Neuron (in vitro differentiated cells): ENCODE measurements at regions not wholly inside any gene's neighbourhood (a gene's known extent, or its start where the extent isn't known, plus 50 kb on each side); places are given as distances from the start of the nearest gene placed in this dataset.
"Not testable (repeated sequence)": the region's sequence is repeated elsewhere in the genome, so short reads cannot be mapped to it uniquely, and the experiment has no call there.

Experiments
- H2AFZ ChIP-seq: one replicate; pipeline ENCODE4 v1.6.1; 2013; ENCODE audit warnings: low read depth, mild to moderate bottlenecking, inconsistent platforms, low read length, moderate library complexity
- H3K27me3 ChIP-seq: one replicate; pipeline ENCODE4 v1.6.1; 2013; ENCODE audit warnings: low read length; ENCODE audit not compliant: insufficient read depth
- H3K36me3 ChIP-seq: one replicate; pipeline ENCODE4 v1.6.1; 2013; ENCODE audit warnings: low read length; ENCODE audit not compliant: insufficient read depth
- H3K4me1 ChIP-seq: one replicate; pipeline ENCODE4 v1.6.1; 2013; ENCODE audit warnings: low read length; ENCODE audit not compliant: insufficient read depth
- H3K4me3 ChIP-seq: 2 replicates; pipeline ENCODE4 v1.5.1; 2013; ENCODE audit warnings: mild to moderate bottlenecking, low read length, moderate library complexity
- H3K9me3 ChIP-seq: one replicate; pipeline ENCODE4 v1.6.1; 2013; ENCODE audit warnings: low read length

GRCh38 chr3:95334461-95334860, 1271.6 kb downstream of the NSUN3 start:
- no peaks in the 10 kb centered on the region for H3K27me3 ChIP-seq
- H3K36me3 ChIP-seq: no peaks in the 10 kb centered on the region
- H3K9me3 ChIP-seq: no peaks in the 10 kb centered on the region
- no peak overlapping the region for H2AFZ ChIP-seq
- H3K4me3 ChIP-seq: no peak overlapping the region
- no peaks in the 10 kb centered on the region for H3K4me1 ChIP-seq

- no peak overlapping the region for H3K4me3 ChIP-seq
- no peaks in the 10 kb centered on the region for H3K36me3 ChIP-seq
- H3K4me1 ChIP-seq: no peaks in the 10 kb centered on the region
- H2AFZ ChIP-seq: no peak overlapping the region
- no peaks in the 10 kb centered on the region for H3K27me3 ChIP-seq
- no peaks in the 10 kb centered on the region for H3K9me3 ChIP-seq
These were observed 1272.7 kb downstream of the NSUN3 start for GRCh38 chr3:95335517-95335916.

- H3K4me3 ChIP-seq: no peak overlapping the region
These were observed 1275.6 kb downstream of the NSUN3 start for GRCh38 chr3:95338446-95338845.

GRCh38 chr3:95341314-95341713, 1278.5 kb downstream of the NSUN3 start:
- no peak overlapping the region for H2AFZ ChIP-seq
- H3K27me3 ChIP-seq: no peaks in the 10 kb centered on the region
- no peak overlapping the region for H3K4me3 ChIP-seq
- H3K9me3 ChIP-seq: no peaks in the 10 kb centered on the region
- H3K4me1 ChIP-seq: no peaks in the 10 kb centered on the region
- no peaks in the 10 kb centered on the region for H3K36me3 ChIP-seq

More at GRCh38 chr3:95338446-95338845, 1275.6 kb downstream of the NSUN3 start:
- Histone ChIP-seq H3K27me3 (no peaks in the 10 kb centered on the region), H2AFZ (no peak overlapping the region), H3K36me3 (no peaks in the 10 kb centered on the region), H3K9me3 (no peaks in the 10 kb centered on the region), H3K4me1 (no peaks in the 10 kb centered on the region)

DNA sequence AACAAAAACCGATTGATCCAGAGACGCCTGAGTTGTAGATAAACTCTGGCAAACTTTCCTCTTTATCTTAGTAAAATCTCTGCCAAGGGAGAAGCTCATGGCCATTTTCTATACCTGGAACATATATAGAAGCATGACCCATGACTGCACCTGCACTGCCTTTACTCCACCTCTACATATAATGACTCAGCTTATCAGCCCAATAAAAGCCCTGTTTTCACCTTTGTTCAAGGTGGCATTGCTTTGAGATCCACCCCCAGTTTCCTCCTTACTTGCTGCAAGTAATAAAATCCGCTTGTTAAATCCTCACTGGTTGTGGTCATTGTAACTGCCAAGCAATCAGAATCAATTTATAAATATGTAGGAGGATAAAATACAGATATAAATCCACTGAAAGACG, 1280.4 kb downstream of the NSUN3 start:
- Histone ChIP-seq H3K9me3 (no peaks in the 10 kb centered on the region), H3K36me3 (no peaks in the 10 kb centered on the region), H3K4me1 (no peaks in the 10 kb centered on the region), H3K27me3 (no peaks in the 10 kb centered on the region), H3K4me3 (no peak overlapping the region), H2AFZ (no peak overlapping the region)

DNA sequence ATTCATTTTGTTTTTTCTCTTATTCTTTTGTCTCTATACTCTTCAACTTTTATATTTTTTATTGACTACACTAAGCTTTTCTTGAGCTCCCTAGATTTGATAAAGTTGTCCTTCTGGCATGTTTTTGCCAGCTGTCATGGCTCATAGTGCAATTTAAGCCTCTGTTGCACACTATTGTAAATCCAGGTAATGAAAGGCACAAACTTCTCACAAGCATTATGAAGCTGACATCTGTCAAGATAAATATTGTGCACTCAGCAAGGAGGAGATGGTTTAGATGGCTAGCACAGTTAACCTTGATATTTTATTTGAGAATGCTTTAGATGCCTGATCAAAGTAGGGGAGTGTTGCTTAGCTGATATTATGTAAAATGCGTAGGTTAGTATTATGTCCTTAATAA, 1280.9 kb downstream of the NSUN3 start:
- Histone ChIP-seq H3K4me3 (no peak overlapping the region), H3K27me3 (no peaks in the 10 kb centered on the region), H3K4me1 (no peaks in the 10 kb centered on the region), H3K36me3 (no peaks in the 10 kb centered on the region), H2AFZ (no peak overlapping the region), H3K9me3 (no peaks in the 10 kb centered on the region)

DNA sequence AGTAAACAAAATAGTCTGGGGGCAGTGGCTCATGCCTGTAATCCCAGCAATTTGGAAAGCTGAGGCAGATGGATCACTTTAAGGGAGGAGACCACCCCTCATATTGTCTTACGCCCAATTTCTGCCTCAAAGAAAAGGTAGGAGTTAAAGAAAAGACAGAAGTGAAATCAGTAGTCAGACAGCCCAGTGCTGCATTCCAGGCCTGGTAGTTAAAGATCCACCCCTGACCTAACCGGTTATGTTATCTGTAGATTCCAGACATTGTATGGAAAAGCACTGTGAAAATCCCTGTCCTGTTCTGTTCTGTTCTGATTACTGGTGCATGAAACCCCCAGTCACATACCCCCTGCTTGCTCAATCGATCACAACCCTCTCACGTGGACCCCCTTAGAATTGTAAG, 1285.1 kb downstream of the NSUN3 start:
- H3K9me3 ChIP-seq, H3K4me3 ChIP-seq, H3K4me1 ChIP-seq, H3K36me3 ChIP-seq, H2AFZ ChIP-seq, H3K27me3 ChIP-seq: not testable (repeated sequence)

DNA sequence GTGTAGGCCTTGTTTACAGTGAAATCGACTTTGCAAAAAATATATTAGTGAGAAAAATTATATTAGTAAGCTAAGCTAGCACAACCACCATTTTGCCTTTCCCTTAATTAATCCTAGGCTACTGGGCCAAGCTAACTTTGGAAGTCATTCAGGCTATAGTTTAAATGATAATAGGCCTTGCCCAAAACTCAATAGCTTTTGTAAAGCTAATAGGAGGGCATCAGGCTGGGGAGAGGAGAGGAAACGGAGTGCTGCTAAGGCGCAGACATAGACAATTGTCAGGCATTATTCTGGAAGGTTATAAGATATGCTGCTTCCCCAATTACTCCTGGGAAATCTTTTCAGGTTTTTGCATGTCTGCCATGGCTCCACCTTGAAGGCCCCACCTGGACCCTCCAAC, 1286.0 kb downstream of the NSUN3 start:
- Histone ChIP-seq H3K27me3 (no peaks in the 10 kb centered on the region), H3K4me1 (no peaks in the 10 kb centered on the region)

DNA sequence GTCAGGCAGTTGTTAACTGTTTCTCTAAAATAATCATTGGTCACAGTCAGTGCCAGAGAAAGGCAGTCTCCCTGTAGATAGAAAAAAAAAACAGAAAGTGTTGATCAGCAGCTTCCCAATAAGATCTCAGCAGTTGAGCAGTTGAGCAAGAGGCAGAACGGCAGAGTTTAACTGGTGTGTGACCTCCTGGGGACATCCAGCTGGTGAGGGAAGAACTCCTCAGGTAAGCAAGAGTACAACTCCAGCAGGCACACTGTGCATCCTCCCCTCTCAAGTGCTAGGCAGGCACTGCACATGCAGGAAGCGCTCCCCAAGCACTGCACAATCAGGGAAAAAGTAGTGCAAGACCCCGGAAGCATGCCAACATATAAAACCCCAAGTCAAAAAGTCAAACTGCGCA, 1287.2 kb downstream of the NSUN3 start:
- Histone ChIP-seq H3K27me3 (no peaks in the 10 kb centered on the region), H3K4me1 (no peaks in the 10 kb centered on the region), H2AFZ (no peak overlapping the region), H3K9me3 (no peaks in the 10 kb centered on the region), H3K36me3 (no peaks in the 10 kb centered on the region), H3K4me3 (no peak overlapping the region)

More for the DNA sequence above, 1286.0 kb downstream of the NSUN3 start:
- Histone ChIP-seq H3K4me3 (no peak overlapping the region), H2AFZ (no peak overlapping the region), H3K36me3 (no peaks in the 10 kb centered on the region), H3K9me3 (no peaks in the 10 kb centered on the region)

DNA sequence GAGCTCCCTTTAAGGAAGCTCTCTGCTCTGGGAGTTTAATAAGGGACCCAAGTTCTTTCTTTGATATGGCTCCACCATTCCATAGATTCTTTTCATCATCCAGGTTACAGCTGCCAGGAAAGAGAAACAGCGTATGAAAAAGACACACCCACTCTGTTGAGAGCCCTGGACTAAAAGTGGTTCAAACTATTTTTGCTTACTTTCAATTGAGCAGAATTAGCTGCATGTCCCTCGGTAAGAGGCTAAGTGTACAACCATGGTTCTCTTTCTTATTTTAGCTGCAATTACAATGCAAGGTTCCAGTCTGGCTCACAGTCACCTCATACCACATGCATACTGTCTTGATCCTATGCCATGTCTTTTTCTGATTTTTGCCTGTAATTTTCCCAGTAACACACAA, 1288.3 kb downstream of the NSUN3 start:
- Histone ChIP-seq H3K9me3 (no peaks in the 10 kb centered on the region), H3K4me3 (no peak overlapping the region), H3K4me1 (no peaks in the 10 kb centered on the region), H2AFZ (no peak overlapping the region), H3K27me3 (no peaks in the 10 kb centered on the region), H3K36me3 (no peaks in the 10 kb centered on the region)

DNA sequence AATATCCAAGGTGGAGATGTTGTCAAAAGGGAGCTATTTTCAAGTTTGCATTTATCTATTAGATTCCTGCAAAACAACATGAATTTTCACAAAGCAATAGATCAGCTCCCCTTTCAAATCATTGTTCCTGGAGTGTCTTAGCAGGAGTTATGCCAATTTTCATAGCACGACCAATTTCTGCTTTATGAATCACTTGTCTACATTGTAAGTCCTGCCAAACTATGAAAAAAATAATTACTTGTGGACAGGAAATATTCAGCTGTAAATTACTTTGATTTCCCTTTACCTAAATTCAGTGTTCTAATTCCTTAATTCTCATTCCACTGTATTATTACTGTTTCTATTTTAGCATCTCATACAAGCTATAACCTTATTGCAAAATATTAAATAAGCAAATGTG, 1289.6 kb downstream of the NSUN3 start:
- Histone ChIP-seq H3K9me3 (no peaks in the 10 kb centered on the region), H3K27me3 (no peaks in the 10 kb centered on the region), H3K36me3 (no peaks in the 10 kb centered on the region), H3K4me3 (no peak overlapping the region), H2AFZ (no peak overlapping the region), H3K4me1 (peaks cover 2% of the 10 kb centered on the region)

- H3K9me3 ChIP-seq: no peaks in the 10 kb centered on the region
- no peaks in the 10 kb centered on the region for H3K27me3 ChIP-seq
- no peaks in the 10 kb centered on the region for H3K36me3 ChIP-seq
- no peak overlapping the region for H3K4me3 ChIP-seq
- H2AFZ ChIP-seq: no peak overlapping the region
- peaks cover 7% of the 10 kb centered on the region for H3K4me1 ChIP-seq
These were observed 1291.6 kb downstream of the NSUN3 start for GRCh38 chr3:95354489-95354888.

GRCh38 chr3:95356764-95357501, 1294.1 kb downstream of the NSUN3 start:
- H3K4me1 ChIP-seq: peaks cover 7% of the 10 kb centered on the region
- H2AFZ ChIP-seq: peak overlapping the region; percentile 58
- no peaks in the 10 kb centered on the region for H3K9me3 ChIP-seq
- H3K4me3 ChIP-seq: no peak overlapping the region
- no peaks in the 10 kb centered on the region for H3K27me3 ChIP-seq
- H3K36me3 ChIP-seq: no peaks in the 10 kb centered on the region
